GM19372 (cell line): ENCODE measurements at regions not wholly inside any gene's neighbourhood (a gene's known extent, or its start where the extent isn't known, plus 50 kb on each side); places are given as distances from the start of the nearest gene placed in this dataset.

Experiments used
- ATAC-seq: cut with Tn5 transposase; IDR thresholded peaks from one replicate; pipeline ENCODE4 v1.9.1; 2021; ENCODE audit warnings: mild to moderate bottlenecking, low read depth, moderate library complexity; ENCODE audit not compliant: unreplicated experiment

- no peak for ATAC-seq
These were observed 352.8 kb upstream of the SEMA6D start for GRCh38 chr15:47364230-47365141.

- ATAC-seq, result no peak
These were observed 350.4 kb upstream of the SEMA6D start for GRCh38 chr15:47366884-47367283.

DNA sequence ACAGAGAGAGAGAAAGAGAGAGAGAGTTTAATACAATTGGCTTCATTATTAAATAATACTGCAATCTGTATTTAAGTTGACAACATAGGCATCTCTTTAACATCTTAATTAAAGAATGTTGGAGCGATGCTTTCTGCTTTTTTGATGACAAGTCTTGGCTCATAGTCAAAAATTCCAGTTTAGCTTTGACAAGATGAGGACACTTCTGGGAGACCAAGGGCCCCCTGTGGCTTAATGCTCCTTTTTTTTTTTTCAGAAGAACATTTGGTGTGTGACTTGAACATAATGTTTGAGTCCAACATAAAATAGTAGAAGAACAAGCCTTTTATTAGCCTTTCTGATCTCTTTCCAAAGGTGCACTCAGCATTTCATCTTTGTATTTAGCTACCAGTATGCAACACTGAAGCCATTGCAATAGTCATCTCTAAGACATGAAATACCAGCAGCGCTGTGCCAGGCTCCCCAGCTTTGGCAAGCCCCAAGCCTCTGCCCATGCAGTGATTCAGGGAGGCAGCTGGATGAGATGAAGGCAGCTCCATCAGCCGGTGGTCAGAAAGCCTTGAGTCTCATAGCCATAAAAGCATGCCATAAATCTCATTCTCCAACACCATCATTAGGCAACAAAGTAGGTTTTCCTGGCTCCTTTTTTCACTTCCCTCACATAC lies 349.4 kb upstream of the SEMA6D start:
- no peak for ATAC-seq

DNA sequence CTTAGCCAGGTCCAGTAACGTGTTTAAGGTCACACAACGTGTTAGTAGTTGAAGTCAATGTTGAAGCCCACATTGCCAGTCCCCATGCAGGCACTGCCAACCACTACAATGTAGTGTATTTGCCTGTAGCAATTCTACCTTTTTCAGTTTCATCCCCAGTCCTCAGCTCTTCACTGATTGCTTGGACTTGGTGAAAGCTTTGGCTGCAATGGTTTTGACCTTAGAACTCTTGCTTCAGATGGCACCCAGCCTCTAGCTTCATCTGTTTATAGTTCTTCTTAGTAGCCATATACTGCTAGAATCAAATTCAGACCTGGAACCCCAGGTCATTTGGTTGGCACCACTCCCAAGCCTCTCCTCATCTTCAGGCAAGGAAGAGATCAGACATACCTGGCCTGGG lies 345.4 kb upstream of the SEMA6D start:
- ATAC-seq, result no peak

DNA sequence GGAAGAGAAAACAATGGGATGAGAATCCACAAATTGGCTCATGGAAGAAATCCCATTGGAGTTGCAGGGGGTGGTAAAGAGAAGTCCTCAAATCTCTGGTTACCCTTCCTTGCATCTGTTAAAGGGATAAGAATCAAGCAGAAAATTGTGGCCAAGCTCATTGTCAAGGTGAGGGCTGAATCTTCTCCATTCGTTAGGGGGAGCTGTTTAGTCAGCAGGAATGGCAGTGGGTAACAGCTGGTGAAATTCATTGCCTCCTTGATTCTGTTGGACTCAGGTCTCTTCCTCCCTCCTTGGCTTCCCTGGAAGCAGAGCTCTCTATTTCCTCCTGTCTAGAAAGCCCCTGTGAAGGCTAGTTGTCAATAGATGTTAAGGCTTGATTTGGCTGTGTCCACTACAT lies 343.1 kb upstream of the SEMA6D start:
- no peak for ATAC-seq

DNA sequence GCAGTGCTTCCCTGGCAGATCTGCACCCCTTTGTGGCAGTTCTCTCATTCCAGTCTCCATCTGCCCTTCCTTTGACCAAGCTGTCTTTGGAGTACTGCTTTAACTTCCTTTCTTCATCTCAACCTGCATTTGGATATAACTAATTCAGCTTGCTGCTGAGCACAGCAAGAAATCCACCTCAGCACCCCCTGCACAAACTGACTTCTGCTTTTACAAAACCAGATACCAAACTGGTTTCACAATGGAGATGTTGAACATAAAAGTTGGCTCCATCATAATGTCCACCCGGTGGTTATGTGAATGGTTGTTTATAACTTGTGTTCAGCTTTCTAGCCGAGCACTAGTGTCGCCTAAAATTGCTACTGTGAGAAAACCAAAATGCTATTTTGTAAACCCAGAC lies 341.1 kb upstream of the SEMA6D start:
- no peak for ATAC-seq

- no peak for ATAC-seq
These were observed 339.8 kb upstream of the SEMA6D start for GRCh38 chr15:47377465-47377864.

- ATAC-seq, result no peak
These were observed 338.8 kb upstream of the SEMA6D start for GRCh38 chr15:47378527-47378926.

- no peak for ATAC-seq
These were observed 334.2 kb upstream of the SEMA6D start for GRCh38 chr15:47383102-47383501.

- ATAC-seq, result no peak
These were observed 333.5 kb upstream of the SEMA6D start for GRCh38 chr15:47383801-47384200.

GRCh38 chr15:47384341-47384740 lies 333.0 kb upstream of the SEMA6D start:
- no peak for ATAC-seq

DNA sequence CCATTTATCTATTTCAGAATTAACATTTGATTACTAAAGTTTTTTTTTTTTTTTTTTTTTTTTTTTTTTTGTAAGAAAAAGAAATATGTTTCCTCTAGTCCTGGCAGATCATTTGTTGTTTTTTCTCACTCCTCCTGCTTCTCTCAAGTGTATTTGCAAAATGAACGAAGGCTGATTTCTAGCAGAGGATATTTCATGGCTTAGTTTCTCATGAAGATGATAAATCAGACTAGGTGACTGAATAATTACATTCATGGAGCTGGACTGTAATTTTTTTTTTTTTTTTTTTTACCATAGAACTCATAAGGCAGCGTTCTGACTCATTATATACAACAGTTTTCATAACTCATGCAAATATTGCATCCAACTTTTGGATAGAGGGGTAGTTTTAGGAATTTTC lies 332.5 kb upstream of the SEMA6D start:
- no peak for ATAC-seq

GRCh38 chr15:47386459-47386858 lies 330.8 kb upstream of the SEMA6D start:
- no peak for ATAC-seq

DNA sequence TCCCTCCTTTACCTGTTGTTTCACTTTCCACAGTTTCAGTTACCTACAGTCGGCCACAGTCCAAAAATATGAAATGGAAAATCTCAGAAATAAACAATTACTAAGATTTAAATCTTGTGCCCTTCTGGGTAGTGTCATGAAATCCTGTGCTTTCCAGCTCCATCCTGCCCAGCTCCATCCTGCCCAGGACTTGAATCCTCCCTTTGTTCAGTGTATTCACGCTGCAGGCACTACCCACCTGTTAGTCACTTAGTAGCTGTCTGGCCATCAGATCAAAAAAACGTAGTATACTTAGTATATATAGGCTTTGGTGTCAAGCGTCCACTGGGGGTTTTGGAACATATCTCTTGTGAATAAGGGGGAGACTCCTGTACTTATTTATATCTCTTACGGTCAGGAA lies 329.0 kb upstream of the SEMA6D start:
- no peak for ATAC-seq

- ATAC-seq, result no peak
These were observed 327.0 kb upstream of the SEMA6D start for GRCh38 chr15:47390208-47390765.

GRCh38 chr15:47394286-47394809 lies 323.0 kb upstream of the SEMA6D start:
- ATAC-seq, result no peak

DNA sequence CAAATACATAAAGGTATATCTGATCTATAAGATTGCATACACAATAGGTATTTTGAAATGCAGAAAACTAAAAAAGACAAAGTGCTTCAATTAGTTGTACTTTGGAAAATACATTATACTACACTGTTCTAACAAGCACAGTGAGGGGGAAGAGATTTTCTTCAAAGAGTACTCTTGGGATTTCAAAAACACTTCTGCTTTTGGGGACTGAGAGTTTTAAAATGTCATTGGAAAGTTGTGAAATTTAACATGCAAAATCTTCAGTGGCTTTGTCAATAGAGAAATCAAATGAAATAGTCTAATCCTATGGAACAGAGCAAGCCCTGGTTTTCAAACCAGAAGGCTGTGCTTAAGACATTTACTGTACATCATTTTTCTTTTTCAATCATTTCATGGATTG lies 322.2 kb upstream of the SEMA6D start:
- ATAC-seq, result no peak

- ATAC-seq, result no peak
These were observed 319.6 kb upstream of the SEMA6D start for GRCh38 chr15:47397655-47398054.

DNA sequence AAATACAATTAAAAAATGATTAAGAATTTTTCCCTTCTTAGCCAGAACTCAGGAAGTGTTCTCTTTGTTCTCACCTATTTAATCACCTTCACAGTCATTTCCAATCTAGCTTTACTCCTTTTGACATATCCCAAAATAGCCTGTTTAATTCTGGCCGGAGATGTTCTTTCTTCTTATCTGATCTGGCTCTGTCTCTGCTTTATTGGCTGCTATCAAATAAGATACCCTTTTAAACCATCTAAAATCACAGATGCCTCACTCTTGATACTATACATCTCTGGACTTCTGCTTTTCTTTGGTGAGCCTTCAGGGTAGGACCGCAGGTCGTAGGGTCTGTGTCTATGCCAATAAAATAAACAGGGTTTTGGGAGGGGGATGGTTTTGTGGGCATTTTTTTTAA lies 319.2 kb upstream of the SEMA6D start:
- ATAC-seq, result no peak

GRCh38 chr15:47398594-47398993 lies 318.7 kb upstream of the SEMA6D start:
- ATAC-seq, result no peak

GRCh38 chr15:47399100-47399499 lies 318.2 kb upstream of the SEMA6D start:
- ATAC-seq, result no peak
